ENCODE measurements at regions not wholly inside any gene's neighbourhood (a gene's known extent, or its start where the extent isn't known, plus 50 kb on each side); places are given as distances from the start of the nearest gene placed in this dataset.

DNA sequence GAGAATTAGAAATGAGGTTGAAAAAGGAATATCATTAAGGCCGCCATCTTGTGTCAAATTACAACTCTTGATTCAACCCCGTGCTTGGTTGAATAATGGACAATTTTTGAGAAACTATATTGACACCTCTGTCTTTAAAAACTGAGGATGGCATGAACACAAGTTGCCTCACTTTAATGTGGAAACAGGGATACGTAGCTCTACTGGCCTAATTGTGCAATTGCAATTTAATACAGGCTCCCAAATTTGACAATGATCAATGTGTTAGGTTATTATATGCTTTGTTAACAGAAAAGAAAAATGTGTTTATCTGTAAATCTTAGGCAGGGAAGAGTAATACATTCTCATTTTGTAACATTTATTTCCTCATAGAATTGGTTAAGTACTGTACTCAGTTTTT, 77.1 kb upstream of the MCTP2 start:
- Histone ChIP-seq H3K14ac (replicated peaks; ENCODE audit: low read depth, low read length) (no peak overlapping the region), H3K27me3 (ENCODE audit: control insufficient read depth, insufficient read depth, low read length) (peaks cover 2% of the 10 kb centered on the region; the same call in 1 of the 2 replicates), H4K20me1 (ENCODE audit: insufficient read depth, low read length) (no peaks in the 10 kb centered on the region), H2BK20ac (ENCODE audit: low read depth, low read length) (no peak overlapping the region), H3K9me1 (ENCODE audit: insufficient read depth, low read length) (no peaks in the 10 kb centered on the region), H3K4ac (ENCODE audit: low read depth, low read length) (no peak overlapping the region), H2AFZ (replicated peaks; ENCODE audit: low read length, poor library complexity) (no peak overlapping the region), H4K5ac (ENCODE audit: low read depth, low read length) (no peak overlapping the region), H3K18ac (ENCODE audit: low read depth, low read length) (no peak overlapping the region), H3K9me3 (ENCODE audit: control insufficient read depth, insufficient read depth, low read length) (no peaks in the 10 kb centered on the region), H4K8ac (ENCODE audit: low read depth in 2 of 2, low read length in 2 of 2) (no peak overlapping the region), H2AK5ac (ENCODE audit: low read depth, low read length) (no peak overlapping the region), H3K4me1 (ENCODE audit: control insufficient read depth, insufficient read depth, low read length) (no peaks in the 10 kb centered on the region), H3K9ac (ENCODE audit: low read depth, low read length) (no peak overlapping the region), H3K23ac (ENCODE audit: low read depth, low read length) (no peak overlapping the region), H2AK9ac (replicated peaks; ENCODE audit: low read depth, low read length, poor library complexity) (no peak overlapping the region), H3K27ac (ENCODE audit: insufficient read depth, low read length) (no peak overlapping the region), H3K4me2 (ENCODE audit: low read depth, low read length) (no peak overlapping the region), H2BK120ac (ENCODE audit: low read depth, low read length) (no peak overlapping the region), H2BK5ac (ENCODE audit: low read depth, low read length, poor library complexity, severe bottlenecking) (no peak overlapping the region), H4K91ac (ENCODE audit: insufficient read depth, low read depth, low read length) (no peak overlapping the region), H3K56ac (ENCODE audit: extremely low read depth, insufficient read depth, low read length) (no peak overlapping the region), H3K79me1 (ENCODE audit: low read depth in 1 of 2, low read length in 2 of 2) (no peaks in the 10 kb centered on the region), H2BK15ac (ENCODE audit: low read depth, low read length) (no peak overlapping the region), H3K4me3 (ENCODE audit: insufficient read depth, low read depth, low read length) (no peak overlapping the region), H3K36me3 (ENCODE audit: control insufficient read depth, insufficient read depth, low read length) (no peaks in the 10 kb centered on the region)
- no CpG with 5 or more reads among the region's 3 CpGs for WGBS, 2 experiments (ENCODE audit: extremely low coverage in 2 of 2, insufficient read length in 1 of 2)
- in situ Hi-C loops (cut with MboI; ENCODE audit: low sequenced_read_pairs) (no loop called here), intact Hi-C loops (cut with micrococcal nuclease) (no loop called here), dilution Hi-C loops (cut with HindIII; ENCODE audit: low sequenced_read_pairs, unreplicated experiment) (no loop called here)
- POLR2A ChIA-PET (ENCODE audit: unreplicated experiment) = no interaction called here
- TF ChIP-seq CHD1 (IDR thresholded peaks at IDR 0.05; ENCODE audit: low read depth, low read length) (no peak), CEBPB (IDR thresholded peaks at IDR 0.05; ENCODE audit: low read depth, low read length) (no peak), RFX5 (IDR thresholded peaks at IDR 0.05; ENCODE audit: low read depth, low read length) (no peak)
- DNase-seq (no peak), ATAC-seq (ENCODE audit: low read depth) (no peak)
- CTCF ChIA-PET = interaction anchor here (1.0 to 1.3 kb wide), 2 partner anchors 10 kb away, joined by 3 to 5 read pairs; no protein-coding TSS in a partner anchor
- no TSS peak for BruUV-seq (replicated peaks)
